Esophagus muscularis mucosa (tissue), 4 donors: ENCODE measurements at regions not wholly inside any gene's neighbourhood (a gene's known extent, or its start where the extent isn't known, plus 50 kb on each side); places are given as distances from the start of the nearest gene placed in this dataset.

Source experiments
- CTCF ChIP-seq, 3 experiments: fragments of 200-600 bp in 2 of 3; fragments of 450-650 bp in 1 of 3; sonication (generic) in 2 of 3; IDR thresholded peaks; one replicate each; pipeline ENCODE4 v1.5.1; 2017 to 2019; ENCODE audit warnings: antibody characterized with exemption in 3 of 3, mild to moderate bottlenecking in 2 of 3, moderate library complexity in 1 of 3
- EP300 ChIP-seq: sonication (generic); formaldehyde crosslinking; IDR thresholded peaks from one replicate; pipeline ENCODE4 v1.6.1; 2017; ENCODE audit warnings: antibody characterized with exemption
- POLR2A ChIP-seq: fragments of 450-650 bp; IDR thresholded peaks from one replicate; pipeline ENCODE4 v1.6.1; 2017; ENCODE audit warnings: antibody characterized with exemption, moderate library complexity, mild to moderate bottlenecking, low read depth
- POLR2AphosphoS5 ChIP-seq, 2 donors: sonication (generic); formaldehyde crosslinking; IDR thresholded peaks; one replicate each; pipeline ENCODE4 v1.6.1; 2017; ENCODE audit warnings: antibody characterized with exemption in 2 of 2

- TF ChIP-seq CTCF (IDR thresholded peaks at IDR 0.05) (no peak), POLR2A (no peak), POLR2AphosphoS5 (IDR thresholded peaks at IDR 0.05) (no peak), EP300 (no peak)
Observed at GRCh38 chr5:142522983-142523382, 162.9 kb downstream of the FGF1 start.
